ENCODE measurements at regions not wholly inside any gene's neighbourhood (a gene's known extent, or its start where the extent isn't known, plus 50 kb on each side); places are given as distances from the start of the nearest gene placed in this dataset.

DNA sequence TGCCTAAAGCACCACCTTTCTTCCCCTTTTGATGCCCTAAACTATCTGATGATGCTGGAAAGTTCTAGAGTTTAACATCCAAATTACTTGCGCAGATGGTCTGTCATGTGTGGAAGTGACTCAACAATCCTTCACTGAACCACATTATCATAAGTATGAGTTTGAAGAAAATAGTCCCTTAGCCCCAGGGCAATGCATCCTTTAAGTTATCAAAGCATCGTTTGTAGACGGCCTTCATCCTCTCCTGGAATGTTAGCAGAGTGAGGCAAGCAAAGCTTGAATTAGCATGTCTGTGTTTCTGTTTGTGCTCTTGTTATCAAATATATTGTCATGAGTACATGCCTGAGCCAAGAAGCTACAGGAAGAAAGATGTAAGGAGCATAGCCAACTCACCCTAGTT lies 570.9 kb downstream of the MID1IP1 start:
- Histone ChIP-seq H2BK5ac (ENCODE audit: low read depth, low read length, poor library complexity, severe bottlenecking) (no peak overlapping the region), H3K23ac (ENCODE audit: low read length in 2 of 2) (no peak overlapping the region), H2BK12ac (ENCODE audit: low read length in 2 of 2) (no peak overlapping the region), H3K4ac (ENCODE audit: low read depth in 1 of 2, low read length in 2 of 2) (no peak overlapping the region), H3K4me3 (ENCODE audit: insufficient read depth in 1 of 2, low read depth in 1 of 2, low read length in 2 of 2) (no peak overlapping the region), H3K36me3 (ENCODE audit: control insufficient read depth in 1 of 2, insufficient read depth in 2 of 2, low read depth in 1 of 2, low read length in 2 of 2) (no peaks in the 10 kb centered on the region), H3K4me1 (ENCODE audit: control insufficient read depth, insufficient read depth, low read depth, low read length) (no peaks in the 10 kb centered on the region), H3K9me3 (ENCODE audit: control insufficient read depth, low read length) (peaks cover 8% of the 10 kb centered on the region), H3K79me1 (replicated peaks; ENCODE audit: low read length, poor library complexity, severe bottlenecking) (no peaks in the 10 kb centered on the region), H4K8ac (ENCODE audit: low read length) (no peak overlapping the region), H2AK5ac (ENCODE audit: low read length, severe bottlenecking) (no peak overlapping the region), H3K9ac (ENCODE audit: low read length) (no peak overlapping the region), H3K14ac (ENCODE audit: low read length in 2 of 2) (no peak overlapping the region), H2AFZ (ENCODE audit: low read depth, low read length) (no peak overlapping the region), H2BK15ac (ENCODE audit: low read depth, poor library complexity, severe bottlenecking) (no peak overlapping the region), H4K91ac (ENCODE audit: low read length) (no peak overlapping the region), H3K4me2 (ENCODE audit: low read length, poor library complexity, severe bottlenecking) (no peak overlapping the region), H3K18ac (ENCODE audit: low read depth in 1 of 2, low read length in 2 of 2) (no peak overlapping the region), H3K27me3 (ENCODE audit: control insufficient read depth in 1 of 2, insufficient read depth in 1 of 2, low read length in 2 of 2) (peaks cover 0 to 93% of the 10 kb centered on the region in 2 experiments), H3K27ac (ENCODE audit: low read length, poor library complexity, severe bottlenecking) (no peak overlapping the region), H2BK120ac (ENCODE audit: low read depth, low read length) (no peak overlapping the region)
- WGBS = 97% methylated on average over 3 of the region's 3 CpGs
- no peak for DNase-seq

DNA sequence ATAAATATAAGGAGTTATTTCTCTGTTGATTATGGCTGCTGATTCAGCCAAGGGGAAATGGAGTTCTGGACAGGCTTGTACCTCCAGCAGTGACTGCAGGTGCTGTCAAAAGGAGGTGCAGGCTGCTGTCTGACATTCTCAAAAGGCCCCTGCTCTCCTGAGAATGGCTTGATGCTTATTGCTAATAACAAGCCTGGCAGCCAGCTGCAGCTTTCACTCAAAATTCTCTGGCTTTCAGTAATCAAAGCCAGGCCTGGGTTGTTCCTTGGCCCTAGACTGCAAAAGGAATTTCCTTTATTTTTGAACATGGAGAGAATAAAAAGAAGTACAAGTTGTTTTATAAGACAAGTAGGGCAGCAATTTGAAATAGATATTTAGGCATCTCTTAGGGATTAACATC lies 575.9 kb downstream of the MID1IP1 start:
- no peaks in the 10 kb centered on the region for H3K36me3 ChIP-seq (ENCODE audit: control insufficient read depth in 1 of 2, insufficient read depth in 2 of 2, low read depth in 1 of 2, low read length in 2 of 2)
- H3K14ac ChIP-seq (ENCODE audit: low read length in 2 of 2) = no peak overlapping the region
- no peak overlapping the region for H2BK5ac ChIP-seq (ENCODE audit: low read depth, low read length, poor library complexity, severe bottlenecking)
- no peak for DNase-seq
- H3K79me1 ChIP-seq (replicated peaks; ENCODE audit: low read length, poor library complexity, severe bottlenecking) = no peaks in the 10 kb centered on the region
- no peak overlapping the region for H3K23ac ChIP-seq (ENCODE audit: low read length in 2 of 2)
- H3K9me3 ChIP-seq (ENCODE audit: control insufficient read depth, low read length) = peaks cover 8% of the 10 kb centered on the region
- H3K4me3 ChIP-seq (ENCODE audit: insufficient read depth in 1 of 2, low read depth in 1 of 2, low read length in 2 of 2) = no peak overlapping the region
- H2AFZ ChIP-seq (ENCODE audit: low read depth, low read length) = no peak overlapping the region
- peaks cover 0 to 75% of the 10 kb centered on the region in 2 experiments for H3K27me3 ChIP-seq (ENCODE audit: control insufficient read depth in 1 of 2, insufficient read depth in 1 of 2, low read length in 2 of 2)
- H4K8ac ChIP-seq (ENCODE audit: low read length) = no peak overlapping the region
- H3K4me2 ChIP-seq (ENCODE audit: low read length, poor library complexity, severe bottlenecking) = no peak overlapping the region
- no peak overlapping the region for H3K18ac ChIP-seq (ENCODE audit: low read depth in 1 of 2, low read length in 2 of 2)
- no peak overlapping the region for H2BK15ac ChIP-seq (ENCODE audit: low read depth, poor library complexity, severe bottlenecking)
- no peak overlapping the region for H2AK5ac ChIP-seq (ENCODE audit: low read length, severe bottlenecking)
- H4K91ac ChIP-seq (ENCODE audit: low read length) = no peak overlapping the region
- H3K27ac ChIP-seq (ENCODE audit: low read length, poor library complexity, severe bottlenecking) = no peak overlapping the region
- no peaks in the 10 kb centered on the region for H3K4me1 ChIP-seq (ENCODE audit: control insufficient read depth, insufficient read depth, low read depth, low read length)
- H2BK12ac ChIP-seq (ENCODE audit: low read length in 2 of 2) = no peak overlapping the region
- no peak overlapping the region for H2BK120ac ChIP-seq (ENCODE audit: low read depth, low read length)
- no peak overlapping the region for H3K9ac ChIP-seq (ENCODE audit: low read length)
- H3K4ac ChIP-seq (ENCODE audit: low read depth in 1 of 2, low read length in 2 of 2) = no peak overlapping the region

DNA sequence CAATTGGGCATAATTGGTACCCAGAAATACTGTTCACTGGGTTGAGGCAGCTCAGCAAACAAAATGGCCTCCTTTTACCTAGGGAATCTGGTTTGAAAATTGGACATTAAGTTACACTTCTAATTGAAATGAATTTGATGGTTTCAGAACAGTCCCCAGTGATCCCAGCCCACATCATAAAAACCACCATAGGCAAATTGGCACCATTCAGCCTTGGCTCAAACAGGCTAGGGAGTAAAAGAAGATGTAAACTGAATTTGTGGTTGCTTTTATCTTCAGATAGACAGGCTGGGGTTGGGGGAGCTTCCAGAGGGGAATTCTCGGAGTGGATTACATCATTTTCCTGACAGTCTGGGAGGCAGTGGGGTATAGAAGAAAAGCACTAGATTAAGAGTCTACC lies 576.5 kb downstream of the MID1IP1 start:
- Histone ChIP-seq H3K9me3 (ENCODE audit: control insufficient read depth, low read length) (peaks cover 4% of the 10 kb centered on the region), H3K36me3 (ENCODE audit: control insufficient read depth in 1 of 2, insufficient read depth in 2 of 2, low read depth in 1 of 2, low read length in 2 of 2) (no peaks in the 10 kb centered on the region), H3K23ac (ENCODE audit: low read length in 2 of 2) (no peak overlapping the region), H3K27me3 (ENCODE audit: control insufficient read depth in 1 of 2, insufficient read depth in 1 of 2, low read length in 2 of 2) (peaks cover 0 to 73% of the 10 kb centered on the region in 2 experiments), H3K9ac (ENCODE audit: low read length) (no peak overlapping the region), H3K18ac (ENCODE audit: low read depth in 1 of 2, low read length in 2 of 2) (no peak overlapping the region), H3K79me1 (replicated peaks; ENCODE audit: low read length, poor library complexity, severe bottlenecking) (no peaks in the 10 kb centered on the region), H2AK5ac (ENCODE audit: low read length, severe bottlenecking) (no peak overlapping the region), H3K14ac (ENCODE audit: low read length in 2 of 2) (no peak overlapping the region), H3K4me3 (ENCODE audit: insufficient read depth in 1 of 2, low read depth in 1 of 2, low read length in 2 of 2) (no peak overlapping the region), H4K91ac (ENCODE audit: low read length) (no peak overlapping the region), H2AFZ (ENCODE audit: low read depth, low read length) (no peak overlapping the region), H2BK12ac (ENCODE audit: low read length in 2 of 2) (no peak overlapping the region), H4K8ac (ENCODE audit: low read length) (no peak overlapping the region), H3K4me1 (ENCODE audit: control insufficient read depth, insufficient read depth, low read depth, low read length) (no peaks in the 10 kb centered on the region), H3K27ac (ENCODE audit: low read length, poor library complexity, severe bottlenecking) (no peak overlapping the region), H2BK15ac (ENCODE audit: low read depth, poor library complexity, severe bottlenecking) (no peak overlapping the region), H2BK120ac (ENCODE audit: low read depth, low read length) (no peak overlapping the region), H2BK5ac (ENCODE audit: low read depth, low read length, poor library complexity, severe bottlenecking) (no peak overlapping the region), H3K4ac (ENCODE audit: low read depth in 1 of 2, low read length in 2 of 2) (no peak overlapping the region), H3K4me2 (ENCODE audit: low read length, poor library complexity, severe bottlenecking) (no peak overlapping the region)
- WGBS = 78% methylated on average over 1 of the region's 1 CpG
- no peak for DNase-seq

DNA sequence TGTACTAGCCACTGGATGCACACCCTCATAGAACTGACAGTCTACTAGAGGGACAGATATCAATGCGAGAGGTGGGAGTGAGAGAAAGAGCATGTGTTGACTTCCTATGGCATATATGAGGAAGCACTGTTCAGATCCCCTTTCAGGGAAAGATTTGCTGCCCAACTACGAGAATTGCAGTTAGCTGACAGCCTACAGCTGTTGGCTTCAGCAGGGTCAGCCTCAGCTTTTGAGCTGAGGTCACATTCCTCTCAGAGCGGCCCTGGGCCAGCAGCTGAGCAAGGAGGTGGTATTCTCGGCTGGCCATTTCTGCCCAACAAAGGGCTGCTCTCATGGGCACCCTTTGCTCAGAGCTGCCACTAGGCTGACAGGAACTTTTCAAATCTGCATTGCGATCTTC lies 580.2 kb downstream of the MID1IP1 start:
- Histone ChIP-seq H3K9ac (ENCODE audit: low read length) (no peak overlapping the region), H3K36me3 (ENCODE audit: control insufficient read depth in 1 of 2, insufficient read depth in 2 of 2, low read depth in 1 of 2, low read length in 2 of 2) (no peaks in the 10 kb centered on the region), H3K4me2 (ENCODE audit: low read length, poor library complexity, severe bottlenecking) (no peak overlapping the region), H3K4me3 (ENCODE audit: insufficient read depth in 1 of 2, low read depth in 1 of 2, low read length in 2 of 2) (no peak overlapping the region), H3K23ac (ENCODE audit: low read length in 2 of 2) (no peak overlapping the region), H3K9me3 (ENCODE audit: control insufficient read depth, low read length) (no peaks in the 10 kb centered on the region), H2AFZ (ENCODE audit: low read depth, low read length) (no peak overlapping the region), H2BK12ac (ENCODE audit: low read length in 2 of 2) (no peak overlapping the region), H3K4ac (ENCODE audit: low read depth in 1 of 2, low read length in 2 of 2) (no peak overlapping the region), H2BK15ac (ENCODE audit: low read depth, poor library complexity, severe bottlenecking) (no peak overlapping the region), H2BK120ac (ENCODE audit: low read depth, low read length) (no peak overlapping the region), H3K14ac (ENCODE audit: low read length in 2 of 2) (no peak overlapping the region), H4K91ac (ENCODE audit: low read length) (no peak overlapping the region), H4K8ac (ENCODE audit: low read length) (no peak overlapping the region), H2BK5ac (ENCODE audit: low read depth, low read length, poor library complexity, severe bottlenecking) (no peak overlapping the region), H3K27ac (ENCODE audit: low read length, poor library complexity, severe bottlenecking) (no peak overlapping the region), H3K4me1 (ENCODE audit: control insufficient read depth, insufficient read depth, low read depth, low read length) (no peaks in the 10 kb centered on the region), H3K79me1 (replicated peaks; ENCODE audit: low read length, poor library complexity, severe bottlenecking) (no peaks in the 10 kb centered on the region), H3K27me3 (ENCODE audit: control insufficient read depth in 1 of 2, insufficient read depth in 1 of 2, low read length in 2 of 2) (peaks cover 1 to 75% of the 10 kb centered on the region in 2 experiments), H2AK5ac (ENCODE audit: low read length, severe bottlenecking) (no peak overlapping the region), H3K18ac (ENCODE audit: low read depth in 1 of 2, low read length in 2 of 2) (no peak overlapping the region)
- no peak for DNase-seq
- WGBS = 54% methylated on average over 5 of the region's 5 CpGs
